Epidermal melanocyte (primary cell): ENCODE measurements at regions not wholly inside any gene's neighbourhood (a gene's known extent, or its start where the extent isn't known, plus 50 kb on each side); places are given as distances from the start of the nearest gene placed in this dataset.
"Not testable (repeated sequence)": the region's sequence is repeated elsewhere in the genome, so short reads cannot be mapped to it uniquely, and the experiment has no call there.

ENCODE experiments used
- DNase-seq: peaks from one replicate; pipeline ENCODE4 v3.0.0; 2011; ENCODE audit warnings: low spot score; ENCODE audit not compliant: insufficient read length

- DNase-seq = not testable (repeated sequence)
Measured at GRCh38 chr2:87483093-87483680, 264.7 kb upstream of the PLGLB2 start.

GRCh38 chr2:87484363-87484762 lies 263.5 kb upstream of the PLGLB2 start:
- not testable (repeated sequence) for DNase-seq

- DNase-seq = not testable (repeated sequence)
Measured at GRCh38 chr2:87485455-87485854, 262.4 kb upstream of the PLGLB2 start.

GRCh38 chr2:87485884-87486283 lies 262.0 kb upstream of the PLGLB2 start:
- not testable (repeated sequence) for DNase-seq

- DNase-seq = not testable (repeated sequence)
Measured at GRCh38 chr2:87486413-87486812, 261.5 kb upstream of the PLGLB2 start.

- not testable (repeated sequence) for DNase-seq
Measured at GRCh38 chr2:87488021-87488420, 259.9 kb upstream of the PLGLB2 start.

- not testable (repeated sequence) for DNase-seq
Measured at GRCh38 chr2:87488991-87489390, 258.9 kb upstream of the PLGLB2 start.

- DNase-seq = not testable (repeated sequence)
Measured at GRCh38 chr2:87494846-87495245, 253.0 kb upstream of the PLGLB2 start.

- DNase-seq = not testable (repeated sequence)
Measured at GRCh38 chr2:87495455-87495854, 252.4 kb upstream of the PLGLB2 start.

GRCh38 chr2:87496036-87497006 lies 251.6 kb upstream of the PLGLB2 start:
- DNase-seq = not testable (repeated sequence)

- DNase-seq = not testable (repeated sequence)
Measured at GRCh38 chr2:87497135-87497534, 250.8 kb upstream of the PLGLB2 start.

GRCh38 chr2:87497700-87498099 lies 250.2 kb upstream of the PLGLB2 start:
- DNase-seq = not testable (repeated sequence)

GRCh38 chr2:87498169-87498853 lies 249.6 kb upstream of the PLGLB2 start:
- DNase-seq = not testable (repeated sequence)

- not testable (repeated sequence) for DNase-seq
Measured at GRCh38 chr2:87498854-87499238, 249.0 kb upstream of the PLGLB2 start.

- not testable (repeated sequence) for DNase-seq
Measured at GRCh38 chr2:87499860-87500259, 248.0 kb upstream of the PLGLB2 start.

GRCh38 chr2:87500421-87500820 lies 247.5 kb upstream of the PLGLB2 start:
- not testable (repeated sequence) for DNase-seq

- not testable (repeated sequence) for DNase-seq
Measured at GRCh38 chr2:87500951-87501350, 246.9 kb upstream of the PLGLB2 start.

- not testable (repeated sequence) for DNase-seq
Measured at GRCh38 chr2:87502948-87503347, 244.9 kb upstream of the PLGLB2 start.

- DNase-seq = not testable (repeated sequence)
Measured at GRCh38 chr2:87505239-87505638, 242.6 kb upstream of the PLGLB2 start.

GRCh38 chr2:87505909-87506308 lies 242.0 kb upstream of the PLGLB2 start:
- not testable (repeated sequence) for DNase-seq
